ENCODE measurements at regions not wholly inside any gene's neighbourhood (a gene's known extent, or its start where the extent isn't known, plus 50 kb on each side); places are given as distances from the start of the nearest gene placed in this dataset.

DNA sequence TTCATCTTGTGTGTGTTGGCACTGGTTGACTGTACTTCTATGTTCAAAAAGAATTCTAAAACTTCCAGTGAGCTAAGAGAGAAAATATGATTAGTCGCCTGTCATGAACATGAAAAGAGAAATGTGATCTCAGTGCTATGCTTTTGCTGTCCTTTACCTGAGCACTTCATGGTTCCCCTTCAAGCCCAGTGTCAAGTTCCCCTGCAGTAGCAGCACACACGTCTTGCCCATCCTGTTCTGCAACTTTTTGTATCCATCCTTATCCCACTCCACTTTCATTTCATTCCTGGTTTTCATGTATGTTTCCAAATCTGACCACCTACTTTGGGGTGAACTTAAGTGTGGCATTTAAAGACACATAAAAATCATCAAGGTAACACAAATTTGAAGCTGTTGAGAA is 848.0 kb upstream of the USP15 start:
- no peak overlapping the region for H3K4me3 ChIP-seq (ENCODE audit: low read depth, low read length)
- TF ChIP-seq, protein P1, sequence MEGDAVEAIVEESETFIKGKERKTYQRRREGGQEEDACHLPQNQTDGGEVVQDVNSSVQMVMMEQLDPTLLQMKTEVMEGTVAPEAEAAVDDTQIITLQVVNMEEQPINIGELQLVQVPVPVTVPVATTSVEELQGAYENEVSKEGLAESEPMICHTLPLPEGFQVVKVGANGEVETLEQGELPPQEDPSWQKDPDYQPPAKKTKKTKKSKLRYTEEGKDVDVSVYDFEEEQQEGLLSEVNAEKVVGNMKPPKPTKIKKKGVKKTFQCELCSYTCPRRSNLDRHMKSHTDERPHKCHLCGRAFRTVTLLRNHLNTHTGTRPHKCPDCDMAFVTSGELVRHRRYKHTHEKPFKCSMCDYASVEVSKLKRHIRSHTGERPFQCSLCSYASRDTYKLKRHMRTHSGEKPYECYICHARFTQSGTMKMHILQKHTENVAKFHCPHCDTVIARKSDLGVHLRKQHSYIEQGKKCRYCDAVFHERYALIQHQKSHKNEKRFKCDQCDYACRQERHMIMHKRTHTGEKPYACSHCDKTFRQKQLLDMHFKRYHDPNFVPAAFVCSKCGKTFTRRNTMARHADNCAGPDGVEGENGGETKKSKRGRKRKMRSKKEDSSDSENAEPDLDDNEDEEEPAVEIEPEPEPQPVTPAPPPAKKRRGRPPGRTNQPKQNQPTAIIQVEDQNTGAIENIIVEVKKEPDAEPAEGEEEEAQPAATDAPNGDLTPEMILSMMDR (IDR thresholded peaks at IDR 0.05; ENCODE audit: insufficient read depth, low read depth, low read length), result no peak
- DNase-seq (ENCODE audit: low read depth), result no peak

DNA sequence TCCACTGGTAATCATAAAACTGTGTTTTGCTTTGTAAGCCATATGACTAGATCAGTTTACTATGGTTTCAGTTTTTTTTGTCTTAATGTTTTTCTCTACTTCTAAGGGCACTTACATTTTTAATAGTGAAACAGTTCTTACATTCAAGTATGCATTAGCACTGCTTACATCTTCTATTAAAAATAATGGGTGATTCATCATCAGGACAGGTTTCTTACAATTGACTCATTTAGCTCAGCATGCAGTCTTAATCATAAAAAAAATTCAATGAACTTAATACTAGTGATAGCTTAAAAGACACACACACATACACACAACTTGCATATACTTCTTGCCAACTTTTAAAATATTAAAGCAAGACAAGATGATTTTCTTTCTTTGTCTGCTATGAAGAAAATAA is 845.7 kb upstream of the USP15 start:
- no peak overlapping the region for H3K4me3 ChIP-seq (ENCODE audit: low read depth, low read length)
- no peak for DNase-seq (ENCODE audit: low read depth)
- TF ChIP-seq, protein P1 (IDR thresholded peaks at IDR 0.05; ENCODE audit: insufficient read depth, low read depth, low read length), result no peak

DNA sequence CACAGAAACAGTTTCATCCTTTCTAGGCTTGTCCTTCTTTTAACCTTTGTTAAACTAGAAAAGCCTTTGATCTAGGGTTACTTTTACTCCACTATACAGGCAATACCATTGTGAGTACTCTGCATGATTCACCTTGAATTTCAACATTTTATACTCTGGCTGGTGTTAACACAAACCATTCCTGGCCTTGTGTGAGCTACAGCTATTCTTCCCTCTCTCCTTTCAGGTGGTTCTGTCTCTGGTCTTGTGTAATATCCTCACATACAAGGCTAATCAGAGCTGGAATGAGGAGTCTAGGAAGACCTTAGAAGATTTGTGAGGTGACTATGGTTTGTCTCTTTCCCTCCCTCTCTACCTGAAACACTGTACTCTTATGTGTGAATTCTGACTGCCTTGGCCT is 837.4 kb upstream of the USP15 start:
- no peak overlapping the region for H3K4me3 ChIP-seq (ENCODE audit: low read depth, low read length)
- TF ChIP-seq, protein P1 (IDR thresholded peaks at IDR 0.05; ENCODE audit: insufficient read depth, low read depth, low read length), result no peak
- DNase-seq (ENCODE audit: low read depth), result no peak

DNA sequence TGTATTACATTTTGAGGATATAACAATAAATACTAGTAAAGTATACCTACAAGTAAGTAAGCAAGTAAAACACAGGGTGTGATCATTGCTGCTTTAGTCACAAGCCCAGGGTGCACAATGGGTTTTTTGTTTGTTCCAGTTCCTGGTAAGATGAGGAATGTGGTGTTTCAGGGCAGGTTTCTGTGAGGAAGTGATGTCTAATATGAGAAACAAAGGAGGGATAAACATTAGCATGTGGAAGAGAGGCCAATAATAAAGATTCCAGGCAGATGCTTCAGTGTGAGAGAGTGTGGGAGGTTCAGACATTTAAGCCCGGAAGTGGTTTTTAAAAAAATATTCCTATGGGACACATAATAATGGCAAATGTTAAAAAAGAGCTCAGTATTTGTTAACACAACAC is 808.1 kb upstream of the USP15 start:
- no peak for DNase-seq (ENCODE audit: low read depth)
- H3K4me3 ChIP-seq (ENCODE audit: low read depth, low read length), result no peak overlapping the region
- TF ChIP-seq, protein P1 (IDR thresholded peaks at IDR 0.05; ENCODE audit: insufficient read depth, low read depth, low read length), result no peak

DNA sequence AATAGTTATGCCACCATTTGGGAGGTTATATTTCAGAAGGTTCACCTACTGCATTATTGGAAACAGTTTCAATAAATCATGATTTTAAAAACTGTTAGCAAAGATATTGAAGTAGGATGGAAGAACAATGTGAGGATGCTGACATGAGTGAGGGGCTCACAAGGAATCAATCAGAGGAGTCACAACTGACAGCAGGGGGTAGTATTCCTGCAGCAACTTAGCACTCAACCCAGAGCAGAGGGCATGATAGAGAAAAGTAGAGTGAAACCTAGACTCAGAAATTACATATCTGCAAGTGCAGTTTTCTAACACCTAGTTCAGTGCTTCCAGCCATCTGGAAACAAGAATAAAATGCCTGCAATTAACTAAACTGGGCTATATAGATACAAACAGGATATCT is 772.5 kb upstream of the USP15 start:
- no peak overlapping the region for H3K4me3 ChIP-seq (ENCODE audit: low read depth, low read length)
- TF ChIP-seq, protein P1 (IDR thresholded peaks at IDR 0.05; ENCODE audit: insufficient read depth, low read depth, low read length), result no peak
- DNase-seq (ENCODE audit: low read depth), result no peak

DNA sequence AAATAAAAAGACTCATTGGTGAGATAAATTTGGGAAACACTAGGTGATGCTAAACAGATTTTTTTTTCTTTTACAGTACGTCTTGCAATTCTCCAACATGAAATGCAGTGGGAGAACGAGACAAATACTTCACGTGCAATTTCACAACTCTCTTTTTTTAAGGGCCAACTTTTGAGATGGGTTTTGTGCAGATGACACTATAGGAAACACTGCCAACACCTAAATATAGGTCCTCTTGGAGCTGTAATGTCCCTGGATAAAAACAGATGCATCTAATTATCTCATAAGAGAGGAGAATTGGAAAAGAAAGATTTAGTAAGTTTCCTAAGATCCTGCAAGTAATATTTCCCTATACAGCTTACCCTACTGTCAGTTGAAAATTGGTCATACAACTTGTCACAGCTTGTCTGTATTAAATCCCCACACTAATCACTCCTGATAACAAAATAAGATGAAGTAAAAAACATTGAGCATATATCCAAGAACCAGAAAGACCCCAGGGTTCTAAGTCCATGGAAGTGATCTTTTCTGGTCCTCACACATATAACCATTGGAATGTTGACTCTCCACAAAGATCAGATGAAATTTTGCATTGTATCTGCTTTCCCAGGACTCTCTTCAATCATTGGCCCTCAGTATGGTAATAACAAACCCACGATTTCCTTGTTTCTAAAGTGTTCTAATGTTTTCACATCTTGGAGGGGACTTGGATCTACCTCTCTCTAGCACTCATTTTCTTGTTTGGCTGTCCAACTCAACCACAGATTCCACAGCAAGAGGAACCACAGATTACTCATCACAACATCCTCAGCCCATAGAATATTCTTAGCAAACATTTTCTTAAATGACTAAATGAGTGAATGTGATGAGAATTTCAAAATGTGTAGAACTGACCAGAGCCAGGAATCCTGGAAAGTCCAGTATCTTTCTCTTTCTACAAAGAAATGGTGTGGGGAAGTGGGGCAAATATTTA is 769.4 kb upstream of the USP15 start:
- no peak overlapping the region for H3K4me3 ChIP-seq (ENCODE audit: low read depth, low read length)
- TF ChIP-seq, protein P1 (IDR thresholded peaks at IDR 0.05; ENCODE audit: insufficient read depth, low read depth, low read length), result no peak
- no peak for DNase-seq (ENCODE audit: low read depth)
